CD8-positive, alpha-beta memory T cell (primary cell): ENCODE measurements at regions not wholly inside any gene's neighbourhood (a gene's known extent, or its start where the extent isn't known, plus 50 kb on each side); places are given as distances from the start of the nearest gene placed in this dataset.
A peak's percentile ranks its signal among the peaks of the same experiment; 100 is the strongest.

Experiments used
- CTCF ChIA-PET: fragments of 350-600 bp; sonication (Branson Sonifier 250); formaldehyde crosslinking; loops from one replicate; lab custom pipeline; 2021; ENCODE audit warnings: antibody characterized with exemption; lab: Charles Lee
- POLR2A ChIA-PET: fragments of 350-600 bp; sonication (Branson Sonifier 250); formaldehyde crosslinking; loops from one replicate; lab custom pipeline; 2021; ENCODE audit warnings: antibody characterized with exemption; lab: Charles Lee
- DNase-seq, 5 donors: peaks; one replicate each; pipeline versions ENCODE4 v3.0.0 to v3.0.0-alpha.2; 2020 to 2022; ENCODE audit warnings: mixed read lengths in 1 of 5
- H3K27ac ChIP-seq: one replicate; pipeline ENCODE4 v1.7.0; 2013; ENCODE audit warnings: low read depth, mild to moderate bottlenecking, low read length, moderate library complexity
- H3K27me3 ChIP-seq: 2 replicates; pipeline ENCODE4 v1.7.0; 2013; ENCODE audit warnings: low read length, mild to moderate bottlenecking; ENCODE audit not compliant: insufficient read depth, poor library complexity, severe bottlenecking
- H3K36me3 ChIP-seq: 2 replicates; pipeline ENCODE4 v1.7.0; 2013; ENCODE audit warnings: mild to moderate bottlenecking, low read length, moderate library complexity; ENCODE audit not compliant: insufficient read depth
- H3K4me1 ChIP-seq: 2 replicates; pipeline ENCODE4 v1.7.0; 2013; ENCODE audit warnings: mild to moderate bottlenecking, low read length, moderate library complexity; ENCODE audit not compliant: insufficient read depth
- H3K4me3 ChIP-seq: 2 replicates; pipeline ENCODE4 v1.7.0; 2013; ENCODE audit warnings: mild to moderate bottlenecking, low read length
- H3K9me3 ChIP-seq: 2 replicates; pipeline ENCODE4 v1.7.0; 2013; ENCODE audit warnings: mild to moderate bottlenecking, low read length
- H3K27ac Mint-ChIP-seq, 8 donors: one replicate each; pipeline ENCODE4 v1.8.0; 2020 to 2021; ENCODE audit warnings: mixed read lengths in 8 of 8, mild to moderate bottlenecking in 6 of 8, inconsistent platforms in 3 of 8, moderate library complexity in 3 of 8
- H3K27me3 Mint-ChIP-seq, 2 donors: one replicate each; pipeline ENCODE4 v1.8.0; 2020 to 2021; ENCODE audit warnings: mixed read lengths in 2 of 2, mild to moderate bottlenecking in 1 of 2, moderate library complexity in 1 of 2
- H3K36me3 Mint-ChIP-seq, 3 donors: one replicate each; pipeline ENCODE4 v1.8.0; 2020 to 2021; ENCODE audit warnings: mixed read lengths in 3 of 3, inconsistent platforms in 1 of 3, mild to moderate bottlenecking in 1 of 3
- H3K4me1 Mint-ChIP-seq, 3 donors: one replicate each; pipeline ENCODE4 v1.8.0; 2020 to 2021; ENCODE audit warnings: mixed read lengths in 3 of 3, inconsistent platforms in 1 of 3, mild to moderate bottlenecking in 1 of 3
- H3K4me3 Mint-ChIP-seq, 7 donors: one replicate each; pipeline ENCODE4 v1.8.0; 2020 to 2021; ENCODE audit warnings: mixed read lengths in 7 of 7, mild to moderate bottlenecking in 6 of 7, moderate library complexity in 4 of 7, inconsistent platforms in 2 of 7
- H3K9me3 Mint-ChIP-seq, 5 donors: one replicate each; pipeline ENCODE4 v1.8.0; 2020 to 2022; ENCODE audit warnings: mixed read lengths in 5 of 5, mild to moderate bottlenecking in 3 of 5, moderate library complexity in 2 of 5, inconsistent platforms in 1 of 5

DNA sequence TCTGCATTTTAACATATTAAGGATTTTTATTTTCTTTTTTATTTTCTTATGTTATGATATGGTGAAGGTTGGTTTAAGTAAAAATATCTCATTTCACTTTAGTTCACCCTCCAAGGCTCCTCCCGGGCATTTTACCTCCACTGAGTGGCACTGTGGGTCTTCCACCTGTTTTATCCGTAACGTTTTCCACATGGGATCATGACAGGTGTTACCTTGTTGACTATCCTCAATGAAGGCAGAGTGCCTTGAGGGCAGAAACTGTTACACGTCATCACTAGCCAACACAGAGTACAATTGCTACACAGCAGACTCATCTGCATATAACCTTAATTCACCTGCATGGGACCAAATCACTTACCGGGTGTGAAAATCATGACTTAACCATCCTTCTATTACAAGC, 105.8 kb downstream of the GEMIN8 start:
- no peak overlapping the region for H3K27ac Mint-ChIP-seq

GRCh38 chrX:13923289-13923688, 106.4 kb upstream of the GPM6B start:
- Mint-ChIP-seq H3K9me3 (no peaks in the 10 kb centered on the region), H3K27me3 (peaks cover 0 to 1% of the 10 kb centered on the region in 2 donors), H3K36me3 (no peaks in the 10 kb centered on the region), H3K4me1 (no peaks in the 10 kb centered on the region), H3K4me3 (no peak overlapping the region), H3K27ac (no peak overlapping the region)
- ChIA-PET POLR2A (no interaction called here), CTCF (no interaction called here)
- no peaks in the 10 kb centered on the region for H3K36me3 ChIP-seq
- H3K27me3 ChIP-seq, result no peaks in the 10 kb centered on the region
- no peaks in the 10 kb centered on the region for H3K9me3 ChIP-seq
- H3K4me1 ChIP-seq, result no peaks in the 10 kb centered on the region
- no peak for DNase-seq
- H3K27ac ChIP-seq, result no peak overlapping the region
- H3K4me3 ChIP-seq, result no peak overlapping the region

More for the DNA sequence above, 105.8 kb downstream of the GEMIN8 start:
- POLR2A ChIA-PET, result no interaction called here
- Histone ChIP-seq H3K4me1 (no peaks in the 10 kb centered on the region), H3K9me3 (no peaks in the 10 kb centered on the region), H3K27ac (no peak overlapping the region), H3K4me3 (no peak overlapping the region), H3K27me3 (no peaks in the 10 kb centered on the region), H3K36me3 (no peaks in the 10 kb centered on the region)
- no peak for DNase-seq
- H3K4me1 Mint-ChIP-seq, result no peaks in the 10 kb centered on the region
- no peaks in the 10 kb centered on the region for H3K27me3 Mint-ChIP-seq
- no peaks in the 10 kb centered on the region for H3K9me3 Mint-ChIP-seq
- no peak overlapping the region for H3K4me3 Mint-ChIP-seq
- H3K36me3 Mint-ChIP-seq, result no peaks in the 10 kb centered on the region
- CTCF ChIA-PET, result no interaction called here

GRCh38 chrX:13917507-13917906, 100.6 kb upstream of the GPM6B start:
- POLR2A ChIA-PET, result no interaction called here
- no peaks in the 10 kb centered on the region for H3K36me3 ChIP-seq
- Mint-ChIP-seq H3K4me1 (no peaks in the 10 kb centered on the region), H3K9me3 (peaks cover 0 to 2% (median 0%) of the 10 kb centered on the region in 5 donors), H3K27me3 (peaks cover 0 to 7% of the 10 kb centered on the region in 2 donors), H3K4me3 (no peak overlapping the region), H3K36me3 (no peaks in the 10 kb centered on the region), H3K27ac (no peak overlapping the region)
- H3K9me3 ChIP-seq, result no peaks in the 10 kb centered on the region
- no peaks in the 10 kb centered on the region for H3K4me1 ChIP-seq
- no peak overlapping the region for H3K4me3 ChIP-seq
- H3K27ac ChIP-seq, result no peak overlapping the region
- CTCF ChIA-PET, result no interaction called here
- DNase-seq, result no peak
- no peaks in the 10 kb centered on the region for H3K27me3 ChIP-seq

DNA sequence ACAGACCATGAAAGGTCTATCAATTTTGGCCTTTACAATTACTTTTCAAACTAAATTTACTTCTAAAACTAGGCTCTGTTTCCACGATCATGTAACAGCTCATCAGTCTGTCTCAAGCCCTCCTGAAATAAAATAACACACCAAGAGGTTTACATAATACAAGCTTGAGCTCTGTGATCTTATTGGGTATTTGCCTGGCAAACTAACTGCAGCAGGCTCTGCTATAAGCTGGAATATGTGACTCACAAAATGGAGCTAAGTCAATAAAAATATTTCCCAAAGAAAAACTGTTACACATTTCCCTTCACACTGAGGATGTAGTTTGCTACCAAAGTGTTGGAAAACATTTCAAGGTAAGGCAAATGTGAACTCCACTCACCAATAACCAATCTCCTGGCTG, 94.7 kb upstream of the GPM6B start:
- Histone ChIP-seq H3K9me3 (no peaks in the 10 kb centered on the region), H3K27me3 (no peaks in the 10 kb centered on the region), H3K27ac (no peak overlapping the region), H3K4me3 (no peak overlapping the region), H3K4me1 (no peaks in the 10 kb centered on the region), H3K36me3 (no peaks in the 10 kb centered on the region)
- H3K4me1 Mint-ChIP-seq, result no peaks in the 10 kb centered on the region
- H3K9me3 Mint-ChIP-seq, result peaks cover 0 to 2% (median 0%) of the 10 kb centered on the region in 5 donors
- POLR2A ChIA-PET, result no interaction called here
- DNase-seq, result no peak
- H3K27me3 Mint-ChIP-seq, result peaks cover 0 to 7% of the 10 kb centered on the region in 2 donors
- no peak overlapping the region for H3K27ac Mint-ChIP-seq
- H3K4me3 Mint-ChIP-seq, result no peak overlapping the region
- CTCF ChIA-PET, result no interaction called here
- no peaks in the 10 kb centered on the region for H3K36me3 Mint-ChIP-seq

- peaks cover 9 to 20% of the 10 kb centered on the region in 2 donors for H3K27me3 Mint-ChIP-seq
- no peaks in the 10 kb centered on the region for H3K4me1 ChIP-seq
- H3K4me3 Mint-ChIP-seq, result no peak overlapping the region
- H3K4me3 ChIP-seq, result no peak overlapping the region
- no peak for DNase-seq
- H3K27ac Mint-ChIP-seq, result no peak overlapping the region
- H3K27me3 ChIP-seq, result no peaks in the 10 kb centered on the region
- no peaks in the 10 kb centered on the region for H3K9me3 Mint-ChIP-seq
- H3K36me3 ChIP-seq, result no peaks in the 10 kb centered on the region
- no peaks in the 10 kb centered on the region for H3K9me3 ChIP-seq
- POLR2A ChIA-PET, result no interaction called here
- no peaks in the 10 kb centered on the region for H3K36me3 Mint-ChIP-seq
- no peak overlapping the region for H3K27ac ChIP-seq
- CTCF ChIA-PET, result no interaction called here
- H3K4me1 Mint-ChIP-seq, result no peaks in the 10 kb centered on the region
Measured at GRCh38 chrX:13906093-13906492, 89.2 kb upstream of the GPM6B start.

DNA sequence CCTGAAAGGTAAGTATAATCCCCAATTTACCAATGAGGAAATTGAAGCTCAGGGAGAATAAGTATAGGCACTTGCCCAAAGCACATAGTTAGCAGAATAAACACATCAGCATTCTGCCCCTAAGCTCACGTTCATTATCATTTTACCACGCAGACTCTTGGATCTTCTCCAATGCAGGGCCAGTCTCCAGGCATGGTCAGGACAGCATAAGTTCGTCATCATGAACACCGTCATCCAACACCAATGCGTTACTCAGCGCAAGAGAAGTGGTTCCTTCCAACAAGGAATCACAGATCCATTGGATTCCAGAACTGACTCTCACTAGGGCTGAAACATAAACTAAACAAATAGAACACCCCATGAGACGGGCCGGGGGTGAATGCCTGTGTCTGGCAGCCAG, 86.5 kb upstream of the GPM6B start:
- no peaks in the 10 kb centered on the region for H3K27me3 ChIP-seq
- no peak for DNase-seq
- H3K27me3 Mint-ChIP-seq, result peaks cover 9 to 22% of the 10 kb centered on the region in 2 donors
- no peak overlapping the region for H3K27ac ChIP-seq
- no peaks in the 10 kb centered on the region for H3K9me3 ChIP-seq
- no peaks in the 10 kb centered on the region for H3K4me1 ChIP-seq
- no peaks in the 10 kb centered on the region for H3K36me3 ChIP-seq
- no peak overlapping the region for H3K4me3 ChIP-seq
- ChIA-PET CTCF (no interaction called here), POLR2A (no interaction called here)
- H3K9me3 Mint-ChIP-seq, result no peaks in the 10 kb centered on the region
- no peaks in the 10 kb centered on the region for H3K4me1 Mint-ChIP-seq
- no peaks in the 10 kb centered on the region for H3K36me3 Mint-ChIP-seq
- no peak overlapping the region for H3K4me3 Mint-ChIP-seq
- H3K27ac Mint-ChIP-seq, result no peak overlapping the region

DNA sequence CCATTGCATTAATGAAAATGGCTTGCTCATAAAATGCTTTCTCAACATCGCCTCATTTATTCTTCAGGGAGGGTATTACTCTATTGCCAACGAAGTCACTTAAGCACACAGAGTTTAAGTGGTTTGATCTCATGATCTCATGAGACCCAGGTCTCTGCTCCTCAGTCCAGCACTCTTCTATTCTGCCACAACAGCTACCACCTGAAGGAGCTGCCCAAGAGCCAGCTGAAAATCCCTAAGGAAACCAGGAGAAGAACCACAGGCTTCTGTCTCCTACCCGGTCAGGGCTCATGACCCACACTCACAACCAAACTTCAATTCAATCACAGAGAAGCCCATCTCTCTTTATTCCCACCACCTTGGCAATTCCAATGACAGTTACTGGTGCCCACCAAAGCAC, 85.5 kb upstream of the GPM6B start:
- no peaks in the 10 kb centered on the region for H3K27me3 ChIP-seq
- H3K27ac Mint-ChIP-seq, result peak overlapping the region in 1 of 8 donors; percentile 58
- no peak overlapping the region for H3K4me3 ChIP-seq
- no peaks in the 10 kb centered on the region for H3K9me3 Mint-ChIP-seq
- no peak overlapping the region for H3K4me3 Mint-ChIP-seq
- no peaks in the 10 kb centered on the region for H3K36me3 Mint-ChIP-seq
- H3K27ac ChIP-seq, result no peak overlapping the region
- no peak for DNase-seq
- POLR2A ChIA-PET, result no interaction called here
- no peaks in the 10 kb centered on the region for H3K9me3 ChIP-seq
- no peaks in the 10 kb centered on the region for H3K36me3 ChIP-seq
- CTCF ChIA-PET, result no interaction called here
- H3K4me1 Mint-ChIP-seq, result no peaks in the 10 kb centered on the region
- H3K4me1 ChIP-seq, result no peaks in the 10 kb centered on the region
- H3K27me3 Mint-ChIP-seq, result peaks cover 9 to 26% of the 10 kb centered on the region in 2 donors

DNA sequence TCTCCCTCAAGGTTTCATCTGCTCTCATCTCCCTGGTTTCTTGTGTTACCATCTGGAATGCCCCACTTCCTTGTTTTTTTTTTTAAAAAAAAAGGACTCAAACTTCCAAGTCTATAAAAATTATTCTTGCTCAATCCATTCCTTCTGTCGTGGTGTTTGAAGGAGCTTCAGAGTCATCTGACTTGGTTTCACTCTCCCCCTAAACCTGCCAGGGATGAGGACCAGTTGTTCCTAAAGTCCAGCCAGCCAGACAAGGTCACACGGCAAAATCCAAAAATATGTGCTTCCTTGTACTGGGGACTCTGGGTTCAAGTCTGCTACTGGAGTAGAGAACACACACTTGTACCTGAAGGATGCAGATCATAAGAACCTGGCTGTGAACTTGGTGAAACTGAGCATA, 84.5 kb upstream of the GPM6B start:
- no peaks in the 10 kb centered on the region for H3K9me3 ChIP-seq
- Mint-ChIP-seq H3K27ac (no peak overlapping the region), H3K36me3 (no peaks in the 10 kb centered on the region), H3K27me3 (peaks cover 9 to 27% of the 10 kb centered on the region in 2 donors), H3K4me3 (no peak overlapping the region), H3K4me1 (no peaks in the 10 kb centered on the region), H3K9me3 (no peaks in the 10 kb centered on the region)
- no peak for DNase-seq
- no peaks in the 10 kb centered on the region for H3K36me3 ChIP-seq
- no peak overlapping the region for H3K27ac ChIP-seq
- ChIA-PET POLR2A (no interaction called here), CTCF (no interaction called here)
- H3K4me1 ChIP-seq, result no peaks in the 10 kb centered on the region
- H3K27me3 ChIP-seq, result no peaks in the 10 kb centered on the region
- no peak overlapping the region for H3K4me3 ChIP-seq

DNA sequence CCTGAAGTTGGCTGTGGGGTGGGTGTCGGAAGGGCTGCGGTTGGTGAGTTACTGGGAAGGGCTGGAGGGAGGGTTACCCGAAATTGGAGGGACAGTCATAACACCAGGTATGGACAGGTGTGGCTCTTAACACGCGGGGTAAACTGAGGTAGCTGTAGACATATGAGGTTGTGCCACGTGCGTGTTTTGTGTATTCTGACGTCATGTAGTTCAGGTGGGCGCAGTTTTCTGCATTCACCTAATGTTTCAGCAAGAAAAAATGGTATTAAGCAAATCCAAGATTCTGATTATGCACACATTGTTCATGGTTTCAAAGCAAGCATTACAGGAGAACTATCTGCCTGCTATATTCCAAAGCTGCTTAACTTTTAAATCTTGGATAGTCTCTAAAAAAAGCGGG, 83.5 kb upstream of the GPM6B start:
- H3K36me3 ChIP-seq, result no peaks in the 10 kb centered on the region
- no peaks in the 10 kb centered on the region for H3K27me3 ChIP-seq
- CTCF ChIA-PET, result no interaction called here
- H3K4me1 Mint-ChIP-seq, result no peaks in the 10 kb centered on the region
- H3K9me3 ChIP-seq, result no peaks in the 10 kb centered on the region
- H3K27ac Mint-ChIP-seq, result no peak overlapping the region
- H3K4me1 ChIP-seq, result no peaks in the 10 kb centered on the region
- H3K4me3 ChIP-seq, result no peak overlapping the region
- no peaks in the 10 kb centered on the region for H3K9me3 Mint-ChIP-seq
- peaks cover 6 to 27% of the 10 kb centered on the region in 2 donors for H3K27me3 Mint-ChIP-seq
- H3K27ac ChIP-seq, result no peak overlapping the region
- H3K36me3 Mint-ChIP-seq, result no peaks in the 10 kb centered on the region
- POLR2A ChIA-PET, result no interaction called here
- H3K4me3 Mint-ChIP-seq, result no peak overlapping the region
- DNase-seq, result no peak
